ENCODE measurements at regions not wholly inside any gene's neighbourhood (a gene's known extent, or its start where the extent isn't known, plus 50 kb on each side); places are given as distances from the start of the nearest gene placed in this dataset.
"Not testable (repeated sequence)": the region's sequence is repeated elsewhere in the genome, so short reads cannot be mapped to it uniquely, and the experiment has no call there.

- ChIA-PET POLR2A (no interaction called here), CTCF (no interaction called here)
- no peak for TF ChIP-seq CTCF (IDR thresholded peaks at IDR 0.05; ENCODE audit: insufficient read depth, low read length, missing control alignments)
- H3K4me3 ChIP-seq (ENCODE audit: low read depth, low read length) = no peak overlapping the region
- DNase-seq (ENCODE audit: low read depth, low spot score) = no peak
Observed at GRCh38 chr1:14285238-14285637, 313.2 kb upstream of the KAZN start.

GRCh38 chr1:14291182-14291581 lies 307.3 kb upstream of the KAZN start:
- DNase-seq (ENCODE audit: low read depth, low spot score); H3K4me3 ChIP-seq (ENCODE audit: low read depth, low read length); POLR2A ChIA-PET; CTCF ChIA-PET: not testable (repeated sequence)

- H3K4me3 ChIP-seq (ENCODE audit: low read depth, low read length) = no peak overlapping the region
- POLR2A ChIA-PET = no interaction called here
- CTCF ChIA-PET = no interaction called here
- no peak for DNase-seq (ENCODE audit: low read depth, low spot score)
- no peak for TF ChIP-seq CTCF (IDR thresholded peaks at IDR 0.05; ENCODE audit: insufficient read depth, low read length, missing control alignments)
Observed at GRCh38 chr1:14292520-14292919, 306.0 kb upstream of the KAZN start.

GRCh38 chr1:14294006-14294405 lies 304.5 kb upstream of the KAZN start:
- no peak overlapping the region for H3K4me3 ChIP-seq (ENCODE audit: low read depth, low read length)
- no peak for TF ChIP-seq CTCF (IDR thresholded peaks at IDR 0.05; ENCODE audit: insufficient read depth, low read length, missing control alignments)
- no peak for DNase-seq (ENCODE audit: low read depth, low spot score)
- POLR2A ChIA-PET = no interaction called here
- CTCF ChIA-PET = no interaction called here

GRCh38 chr1:14294860-14295536 lies 303.5 kb upstream of the KAZN start:
- TF ChIP-seq CTCF (IDR thresholded peaks at IDR 0.05; ENCODE audit: insufficient read depth, low read length, missing control alignments) = no peak
- CTCF ChIA-PET = no interaction called here
- no peak for DNase-seq (ENCODE audit: low read depth, low spot score)
- POLR2A ChIA-PET = no interaction called here
- H3K4me3 ChIP-seq (ENCODE audit: low read depth, low read length) = no peak overlapping the region

GRCh38 chr1:14296795-14297194 lies 301.7 kb upstream of the KAZN start:
- POLR2A ChIA-PET = no interaction called here
- CTCF ChIA-PET = no interaction called here
- H3K4me3 ChIP-seq (ENCODE audit: low read depth, low read length) = no peak overlapping the region
- TF ChIP-seq CTCF (IDR thresholded peaks at IDR 0.05; ENCODE audit: insufficient read depth, low read length, missing control alignments) = no peak
- DNase-seq (ENCODE audit: low read depth, low spot score) = no peak

- ChIA-PET CTCF (no interaction called here), POLR2A (no interaction called here)
- no peak for DNase-seq (ENCODE audit: low read depth, low spot score)
- TF ChIP-seq CTCF (IDR thresholded peaks at IDR 0.05; ENCODE audit: insufficient read depth, low read length, missing control alignments) = no peak
- no peak overlapping the region for H3K4me3 ChIP-seq (ENCODE audit: low read depth, low read length)
Observed at GRCh38 chr1:14297356-14297755, 301.1 kb upstream of the KAZN start.
